ENCODE measurements at regions not wholly inside any gene's neighbourhood (a gene's known extent, or its start where the extent isn't known, plus 50 kb on each side); places are given as distances from the start of the nearest gene placed in this dataset.

DNA sequence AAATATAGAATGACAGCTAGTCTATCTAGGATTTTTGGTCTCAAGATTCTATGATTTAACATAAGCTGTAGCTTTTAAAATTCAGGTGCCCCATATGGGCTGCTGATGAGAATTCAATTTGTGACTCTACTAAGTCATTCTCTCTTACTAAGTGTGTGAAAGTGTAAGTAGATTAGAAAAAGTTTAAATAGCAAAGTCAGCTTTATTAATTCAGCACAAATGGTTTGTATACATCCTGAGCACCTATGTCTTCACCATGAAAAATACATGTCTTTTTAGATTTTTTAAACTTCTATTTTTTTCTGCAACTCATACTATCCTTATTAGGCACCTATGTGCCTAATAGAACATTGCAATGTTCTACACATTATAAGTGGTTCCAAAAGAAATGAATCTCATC lies 157.1 kb downstream of the METTL4 start:
- no peak for DNase-seq (ENCODE audit: low read depth, low spot score)
- no peaks in the 10 kb centered on the region for H3K9me3 ChIP-seq (ENCODE audit: insufficient read depth, low read length)
- no peaks in the 10 kb centered on the region for H3K4me1 ChIP-seq (ENCODE audit: insufficient read depth, insufficient read length)
- no peak for TF ChIP-seq SUZ12 (IDR thresholded peaks at IDR 0.05; ENCODE audit: extremely low read depth, insufficient read depth, insufficient read length)
- no peak for TF ChIP-seq ZNF274 (IDR thresholded peaks at IDR 0.05; ENCODE audit: low read depth, low read length)
- no peak for TF ChIP-seq YY1 (IDR thresholded peaks at IDR 0.05; ENCODE audit: insufficient read depth, insufficient read length)
- H3K4me3 ChIP-seq (ENCODE audit: insufficient read length, low read depth) = no peak overlapping the region
- no peaks in the 10 kb centered on the region for H3K36me3 ChIP-seq (ENCODE audit: insufficient read depth, insufficient read length, low read length)
- H3K27me3 ChIP-seq (ENCODE audit: insufficient read depth, insufficient read length) = no peaks in the 10 kb centered on the region
- no peak overlapping the region for H3K9ac ChIP-seq (ENCODE audit: insufficient read length, low read depth)

DNA sequence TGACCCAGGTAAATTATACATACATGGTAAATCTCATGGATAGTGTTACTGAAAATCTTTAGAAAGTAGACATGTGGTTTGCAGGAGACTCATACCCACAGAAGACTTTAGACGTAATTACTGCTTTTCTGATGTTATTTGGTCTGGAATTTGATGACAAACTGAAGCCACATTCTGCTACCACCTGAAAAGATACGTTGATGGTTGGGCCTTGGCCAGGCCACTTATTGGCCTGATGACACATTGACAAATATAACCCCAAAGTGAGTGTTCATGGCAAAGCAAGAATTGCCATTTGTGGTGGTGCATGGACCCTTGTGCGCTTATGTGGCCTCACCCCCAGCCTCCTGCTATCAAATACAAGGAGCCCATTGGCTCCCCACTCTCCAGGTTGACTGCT lies 155.6 kb downstream of the METTL4 start:
- TF ChIP-seq SUZ12 (IDR thresholded peaks at IDR 0.05; ENCODE audit: extremely low read depth, insufficient read depth, insufficient read length) = no peak
- DNase-seq (ENCODE audit: low read depth, low spot score) = no peak

DNA sequence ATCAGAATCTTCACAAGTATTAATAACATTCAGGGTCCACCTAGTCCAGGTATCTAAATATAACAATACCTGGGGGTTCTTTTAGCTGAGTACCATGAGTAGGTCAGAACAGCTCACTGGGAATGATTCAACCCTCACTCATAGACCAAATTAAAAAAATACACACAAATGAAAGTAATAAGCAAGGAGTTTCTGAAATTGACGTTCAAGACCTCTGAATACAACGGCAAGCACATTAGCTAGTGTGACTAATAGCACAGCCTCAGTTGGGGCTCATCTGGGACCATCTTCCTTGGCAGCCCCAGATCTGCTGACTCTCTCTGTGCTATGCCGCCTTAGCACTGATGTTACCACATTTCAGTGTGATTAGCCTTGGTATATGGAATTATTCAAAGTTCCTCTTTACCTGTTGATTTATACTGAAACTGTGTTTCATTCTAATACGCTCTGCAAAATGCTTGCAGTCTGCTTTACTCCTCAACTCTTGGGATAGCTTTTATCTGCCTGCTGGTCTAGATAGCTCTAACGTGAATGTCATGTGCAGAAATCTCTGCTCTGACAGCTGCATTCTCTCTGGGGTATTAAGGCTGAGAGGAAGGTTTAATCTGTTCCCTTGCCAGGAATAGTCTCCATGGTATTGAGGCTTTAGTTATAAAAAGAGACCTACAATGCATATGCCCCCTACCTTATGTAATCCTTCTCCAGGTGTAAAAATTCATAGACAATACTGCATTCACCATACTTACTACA lies 153.3 kb downstream of the METTL4 start:
- no peaks in the 10 kb centered on the region for H3K4me1 ChIP-seq (ENCODE audit: insufficient read depth, insufficient read length)
- H3K27me3 ChIP-seq (ENCODE audit: insufficient read depth, insufficient read length) = no peaks in the 10 kb centered on the region
- no peak overlapping the region for H3K9ac ChIP-seq (ENCODE audit: insufficient read length, low read depth)
- DNase-seq (ENCODE audit: low read depth, low spot score) = no peak
- no peak overlapping the region for H3K4me3 ChIP-seq (ENCODE audit: insufficient read length, low read depth)
- H3K9me3 ChIP-seq (ENCODE audit: insufficient read depth, low read length) = no peaks in the 10 kb centered on the region
- no peaks in the 10 kb centered on the region for H3K36me3 ChIP-seq (ENCODE audit: insufficient read depth, insufficient read length, low read length)
- TF ChIP-seq ZNF274 (IDR thresholded peaks at IDR 0.05; ENCODE audit: low read depth, low read length) (no peak), SUZ12 (IDR thresholded peaks at IDR 0.05; ENCODE audit: extremely low read depth, insufficient read depth, insufficient read length) (no peak), YY1 (IDR thresholded peaks at IDR 0.05; ENCODE audit: insufficient read depth, insufficient read length) (no peak)

More for the DNA sequence above, 155.6 kb downstream of the METTL4 start:
- Histone ChIP-seq H3K36me3 (ENCODE audit: insufficient read depth, insufficient read length, low read length) (no peaks in the 10 kb centered on the region), H3K4me3 (ENCODE audit: insufficient read length, low read depth) (no peak overlapping the region), H3K9me3 (ENCODE audit: insufficient read depth, low read length) (no peaks in the 10 kb centered on the region), H3K27me3 (ENCODE audit: insufficient read depth, insufficient read length) (no peaks in the 10 kb centered on the region), H3K4me1 (ENCODE audit: insufficient read depth, insufficient read length) (no peaks in the 10 kb centered on the region), H3K9ac (ENCODE audit: insufficient read length, low read depth) (no peak overlapping the region)

DNA sequence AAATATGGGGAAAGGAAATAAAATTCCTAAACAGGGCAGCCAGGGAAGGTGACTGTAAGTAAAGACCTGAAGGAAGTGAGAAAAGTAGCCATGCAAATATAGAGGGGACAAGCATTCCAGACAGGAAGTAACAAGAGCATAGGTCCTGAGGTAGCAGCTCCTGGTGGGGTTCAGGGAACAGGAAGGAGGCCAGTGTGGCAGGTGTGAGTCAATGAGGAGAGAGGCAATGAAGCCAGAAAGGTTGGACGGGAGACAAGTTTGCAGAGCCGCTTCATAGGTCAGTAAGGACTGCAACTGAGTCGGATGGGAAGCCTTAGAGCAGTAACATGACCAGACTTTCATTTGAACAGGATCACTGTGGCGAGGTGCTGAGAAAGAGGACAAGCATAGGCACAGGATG lies 150.9 kb downstream of the METTL4 start:
- H3K9ac ChIP-seq (ENCODE audit: insufficient read length, low read depth) = no peak overlapping the region
- no peak for DNase-seq (ENCODE audit: low read depth, low spot score)
- no peak for TF ChIP-seq ZNF274 (IDR thresholded peaks at IDR 0.05; ENCODE audit: low read depth, low read length)
- no peak for TF ChIP-seq YY1 (IDR thresholded peaks at IDR 0.05; ENCODE audit: insufficient read depth, insufficient read length)
- no peak for TF ChIP-seq SUZ12 (IDR thresholded peaks at IDR 0.05; ENCODE audit: extremely low read depth, insufficient read depth, insufficient read length)
- no peaks in the 10 kb centered on the region for H3K4me1 ChIP-seq (ENCODE audit: insufficient read depth, insufficient read length)
- H3K27me3 ChIP-seq (ENCODE audit: insufficient read depth, insufficient read length) = no peaks in the 10 kb centered on the region
- no peaks in the 10 kb centered on the region for H3K9me3 ChIP-seq (ENCODE audit: insufficient read depth, low read length)
- H3K4me3 ChIP-seq (ENCODE audit: insufficient read length, low read depth) = no peak overlapping the region
- H3K36me3 ChIP-seq (ENCODE audit: insufficient read depth, insufficient read length, low read length) = no peaks in the 10 kb centered on the region

DNA sequence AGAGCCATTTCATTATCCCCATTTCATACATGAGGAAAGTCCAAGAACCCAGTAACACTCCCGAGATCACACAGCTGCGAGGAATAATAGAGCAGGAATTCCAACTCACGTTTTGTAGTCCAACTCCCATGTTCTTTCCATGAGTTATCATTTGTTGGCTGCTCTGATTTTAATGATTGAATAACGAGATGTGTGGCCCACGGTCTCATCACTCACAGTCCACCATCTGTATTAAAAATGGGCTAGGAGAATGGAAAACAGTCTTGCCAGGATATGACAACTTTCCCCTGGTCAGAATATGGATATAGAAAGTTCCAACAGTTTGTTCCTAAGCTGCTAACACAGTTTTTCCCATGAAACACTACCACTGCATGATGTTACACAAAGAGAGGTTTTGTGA lies 147.5 kb downstream of the METTL4 start:
- no peak for DNase-seq (ENCODE audit: low read depth, low spot score)
- no peaks in the 10 kb centered on the region for H3K4me1 ChIP-seq (ENCODE audit: insufficient read depth, insufficient read length)

DNA sequence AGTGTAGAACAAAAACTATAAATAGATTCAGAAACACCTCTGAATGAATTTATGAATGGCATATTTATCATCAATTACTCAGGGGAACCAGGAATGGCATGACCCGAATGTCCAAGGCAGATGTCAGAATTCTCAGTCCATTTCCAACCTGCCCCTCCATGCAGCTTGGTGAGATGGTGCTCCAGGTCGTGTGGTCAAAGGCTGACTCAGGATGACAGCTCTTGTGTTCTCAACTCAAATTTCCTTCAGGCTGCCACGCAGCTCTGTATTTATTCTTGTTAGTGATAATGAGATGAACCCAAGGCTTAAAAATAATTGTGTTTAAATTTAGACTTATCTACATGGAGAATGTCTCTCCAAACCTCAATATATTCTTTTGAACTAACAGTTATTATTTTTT lies 146.9 kb downstream of the METTL4 start:
- Histone ChIP-seq H3K36me3 (ENCODE audit: insufficient read depth, insufficient read length, low read length) (no peaks in the 10 kb centered on the region), H3K27me3 (ENCODE audit: insufficient read depth, insufficient read length) (no peaks in the 10 kb centered on the region), H3K9me3 (ENCODE audit: insufficient read depth, low read length) (no peaks in the 10 kb centered on the region), H3K9ac (ENCODE audit: insufficient read length, low read depth) (no peak overlapping the region), H3K4me3 (ENCODE audit: insufficient read length, low read depth) (no peak overlapping the region), H3K4me1 (ENCODE audit: insufficient read depth, insufficient read length) (no peaks in the 10 kb centered on the region)
- TF ChIP-seq ZNF274 (IDR thresholded peaks at IDR 0.05; ENCODE audit: low read depth, low read length) = no peak
- DNase-seq (ENCODE audit: low read depth, low spot score) = no peak

More for the DNA sequence above, 147.5 kb downstream of the METTL4 start:
- H3K27me3 ChIP-seq (ENCODE audit: insufficient read depth, insufficient read length) = no peaks in the 10 kb centered on the region
- no peak for TF ChIP-seq SUZ12 (IDR thresholded peaks at IDR 0.05; ENCODE audit: extremely low read depth, insufficient read depth, insufficient read length)
- no peak for TF ChIP-seq YY1 (IDR thresholded peaks at IDR 0.05; ENCODE audit: insufficient read depth, insufficient read length)
- H3K9ac ChIP-seq (ENCODE audit: insufficient read length, low read depth) = no peak overlapping the region
- H3K9me3 ChIP-seq (ENCODE audit: insufficient read depth, low read length) = no peaks in the 10 kb centered on the region
- no peaks in the 10 kb centered on the region for H3K36me3 ChIP-seq (ENCODE audit: insufficient read depth, insufficient read length, low read length)
- H3K4me3 ChIP-seq (ENCODE audit: insufficient read length, low read depth) = no peak overlapping the region

DNA sequence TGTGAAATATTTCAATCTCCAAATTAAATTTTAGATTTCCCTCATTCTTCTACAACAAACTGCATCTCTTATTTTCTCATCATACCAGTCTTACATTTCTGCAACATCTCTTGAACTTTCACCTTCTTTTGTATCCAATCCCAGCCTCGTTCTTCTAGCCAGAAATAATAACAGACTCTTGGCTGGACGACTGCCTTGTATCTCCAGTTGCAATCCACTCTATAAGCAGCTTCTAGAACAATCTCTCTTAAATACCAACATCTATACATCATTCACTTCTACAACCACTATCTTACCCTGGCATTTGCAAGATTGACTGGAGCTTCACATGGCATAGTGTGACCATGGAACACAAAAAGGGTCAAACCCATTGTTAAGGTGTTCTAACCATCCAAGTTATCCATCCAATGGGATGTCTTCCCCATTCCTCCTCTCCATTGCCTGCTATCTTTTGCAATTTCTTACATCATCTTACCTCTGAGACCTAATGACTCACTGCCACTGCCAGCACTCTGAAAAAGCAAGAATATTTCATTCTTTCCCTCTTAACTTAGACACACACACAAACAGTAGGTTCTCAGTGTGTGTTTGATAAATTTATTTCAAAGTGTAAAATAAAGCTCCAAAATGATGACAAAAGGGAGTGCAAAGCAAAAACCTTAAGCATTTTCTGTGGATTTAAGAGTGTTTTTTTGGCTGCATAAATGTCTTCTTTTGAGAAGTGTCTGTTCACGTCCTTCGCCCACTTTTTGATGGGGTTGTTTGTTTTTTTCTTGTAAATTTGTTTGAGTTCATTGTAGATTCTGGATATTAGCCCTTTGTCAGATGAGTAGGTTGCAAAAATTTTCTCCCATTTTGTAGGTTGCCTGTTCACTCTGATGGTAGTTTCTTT lies 145.6 kb downstream of the METTL4 start:
- Histone ChIP-seq H3K36me3 (ENCODE audit: insufficient read depth, insufficient read length, low read length) (no peaks in the 10 kb centered on the region), H3K27me3 (ENCODE audit: insufficient read depth, insufficient read length) (no peaks in the 10 kb centered on the region), H3K9ac (ENCODE audit: insufficient read length, low read depth) (no peak overlapping the region), H3K9me3 (ENCODE audit: insufficient read depth, low read length) (peaks cover 9% of the 10 kb centered on the region; the same call in 1 of the 2 replicates), H3K4me3 (ENCODE audit: insufficient read length, low read depth) (no peak overlapping the region), H3K4me1 (ENCODE audit: insufficient read depth, insufficient read length) (no peaks in the 10 kb centered on the region)
- TF ChIP-seq YY1 (IDR thresholded peaks at IDR 0.05; ENCODE audit: insufficient read depth, insufficient read length) (no peak), SUZ12 (IDR thresholded peaks at IDR 0.05; ENCODE audit: extremely low read depth, insufficient read depth, insufficient read length) (no peak), ZNF274 (IDR thresholded peaks at IDR 0.05; ENCODE audit: low read depth, low read length) (no peak)
- DNase-seq (ENCODE audit: low read depth, low spot score) = no peak

All from NT2/D1 (cell line).